ENCODE measurements at regions not wholly inside any gene's neighbourhood (a gene's known extent, or its start where the extent isn't known, plus 50 kb on each side); places are given as distances from the start of the nearest gene placed in this dataset.

- TF ChIP-seq CTCF (IDR thresholded peaks at IDR 0.05; ENCODE audit: control insufficient read depth, insufficient read depth, low read depth, low read length, missing control alignments): no peak
- no peak overlapping the region for H3K4me3 ChIP-seq (ENCODE audit: control insufficient read depth, low read depth, low read length)
- no peak for DNase-seq (ENCODE audit: low read depth)
Observed at GRCh38 chr10:3619241-3619640, 165.8 kb downstream of the KLF6 start.

GRCh38 chr10:3616880-3617279 is 168.1 kb downstream of the KLF6 start:
- TF ChIP-seq CTCF (IDR thresholded peaks at IDR 0.05; ENCODE audit: control insufficient read depth, insufficient read depth, low read depth, low read length, missing control alignments): no peak
- H3K4me3 ChIP-seq (ENCODE audit: control insufficient read depth, low read depth, low read length): no peak overlapping the region
- DNase-seq (ENCODE audit: low read depth): no peak

GRCh38 chr10:3613318-3613717 is 171.7 kb downstream of the KLF6 start:
- H3K4me3 ChIP-seq (ENCODE audit: control insufficient read depth, low read depth, low read length): no peak overlapping the region
- DNase-seq (ENCODE audit: low read depth): no peak
- no peak for TF ChIP-seq CTCF (IDR thresholded peaks at IDR 0.05; ENCODE audit: control insufficient read depth, insufficient read depth, low read depth, low read length, missing control alignments)

GRCh38 chr10:3612183-3613001 is 172.6 kb downstream of the KLF6 start:
- DNase-seq (ENCODE audit: low read depth): no peak
- no peak for TF ChIP-seq CTCF (IDR thresholded peaks at IDR 0.05; ENCODE audit: control insufficient read depth, insufficient read depth, low read depth, low read length, missing control alignments)
- no peak overlapping the region for H3K4me3 ChIP-seq (ENCODE audit: control insufficient read depth, low read depth, low read length)

GRCh38 chr10:3606309-3606708 is 178.7 kb downstream of the KLF6 start:
- H3K4me3 ChIP-seq (ENCODE audit: control insufficient read depth, low read depth, low read length): no peak overlapping the region
- no peak for TF ChIP-seq CTCF (IDR thresholded peaks at IDR 0.05; ENCODE audit: control insufficient read depth, insufficient read depth, low read depth, low read length, missing control alignments)
- no peak for DNase-seq (ENCODE audit: low read depth)

GRCh38 chr10:3605882-3606281 is 179.1 kb downstream of the KLF6 start:
- no peak for DNase-seq (ENCODE audit: low read depth)
- no peak for TF ChIP-seq CTCF (IDR thresholded peaks at IDR 0.05; ENCODE audit: control insufficient read depth, insufficient read depth, low read depth, low read length, missing control alignments)
- no peak overlapping the region for H3K4me3 ChIP-seq (ENCODE audit: control insufficient read depth, low read depth, low read length)
